MCF 10A (cell line): ENCODE measurements at regions not wholly inside any gene's neighbourhood (a gene's known extent, or its start where the extent isn't known, plus 50 kb on each side); places are given as distances from the start of the nearest gene placed in this dataset.

ENCODE experiments used
- BruUV-seq: library from RNA; stranded (reverse); fragments of 400-500 nt; replicated peaks from 2 replicates; lab custom pipeline; 2021; lab: Mats Ljungman, UMichigan
- CTCF ChIA-PET: fragments of 300-600 bp; sonication (Branson Sonifier 250); formaldehyde crosslinking; extraction: SDS; loops from one replicate; lab custom pipeline; 2021; ENCODE audit warnings: antibody characterized with exemption, inconsistent platforms; lab: Yijun Ruan, JAX
- POLR2A ChIA-PET: fragments of 300-600, 350-650 bp; sonication (Branson Sonifier 250); formaldehyde crosslinking; extraction: SDS; loops from one replicate; lab custom pipeline; 2020; ENCODE audit warnings: antibody characterized with exemption, inconsistent platforms; lab: Yijun Ruan, JAX
- DNase-seq: peaks from one replicate; pipeline ENCODE4 v3.0.0-alpha.2; 2018; ENCODE audit not compliant: unreplicated experiment
- H3K27ac Mint-ChIP-seq: one replicate; pipeline ENCODE4 v1.8.0; 2022; ENCODE audit warnings: mild to moderate bottlenecking, low read depth, mixed read lengths; ENCODE audit not compliant: unreplicated experiment
- H3K27me3 Mint-ChIP-seq: one replicate; pipeline ENCODE4 v1.8.0; 2022; ENCODE audit warnings: mixed read lengths; ENCODE audit not compliant: insufficient read depth, unreplicated experiment
- H3K36me3 Mint-ChIP-seq: one replicate; pipeline ENCODE4 v1.8.0; 2022; ENCODE audit warnings: mild to moderate bottlenecking, moderate library complexity, mixed read lengths; ENCODE audit not compliant: insufficient read depth, unreplicated experiment
- H3K4me1 Mint-ChIP-seq: one replicate; pipeline ENCODE4 v1.8.0; 2022; ENCODE audit warnings: mixed read lengths; ENCODE audit not compliant: insufficient read depth, unreplicated experiment
- H3K4me3 Mint-ChIP-seq: one replicate; pipeline ENCODE4 v1.8.0; 2022; ENCODE audit warnings: mild to moderate bottlenecking, moderate library complexity, mixed read lengths; ENCODE audit not compliant: unreplicated experiment
- H3K9me3 Mint-ChIP-seq: one replicate; pipeline ENCODE4 v1.8.0; 2022; ENCODE audit warnings: mixed read lengths; ENCODE audit not compliant: unreplicated experiment
- intact Hi-C: fragments of 100-400 bp; cut with micrococcal nuclease; formaldehyde crosslinking; loops from 2 replicates; pipeline ENCODE4 v1.14.1; 2022
- TF ChIP-seq, protein P1 (sequence below): fragments of 200-600 bp; IDR thresholded peaks from one replicate; pipeline ENCODE4 v1.8.0; 2022; ENCODE audit warnings: antibody characterized with exemption, mild to moderate bottlenecking; ENCODE audit not compliant: unreplicated experiment

- BruUV-seq, result no TSS peak
- DNase-seq, result no peak
- TF ChIP-seq, protein P1, sequence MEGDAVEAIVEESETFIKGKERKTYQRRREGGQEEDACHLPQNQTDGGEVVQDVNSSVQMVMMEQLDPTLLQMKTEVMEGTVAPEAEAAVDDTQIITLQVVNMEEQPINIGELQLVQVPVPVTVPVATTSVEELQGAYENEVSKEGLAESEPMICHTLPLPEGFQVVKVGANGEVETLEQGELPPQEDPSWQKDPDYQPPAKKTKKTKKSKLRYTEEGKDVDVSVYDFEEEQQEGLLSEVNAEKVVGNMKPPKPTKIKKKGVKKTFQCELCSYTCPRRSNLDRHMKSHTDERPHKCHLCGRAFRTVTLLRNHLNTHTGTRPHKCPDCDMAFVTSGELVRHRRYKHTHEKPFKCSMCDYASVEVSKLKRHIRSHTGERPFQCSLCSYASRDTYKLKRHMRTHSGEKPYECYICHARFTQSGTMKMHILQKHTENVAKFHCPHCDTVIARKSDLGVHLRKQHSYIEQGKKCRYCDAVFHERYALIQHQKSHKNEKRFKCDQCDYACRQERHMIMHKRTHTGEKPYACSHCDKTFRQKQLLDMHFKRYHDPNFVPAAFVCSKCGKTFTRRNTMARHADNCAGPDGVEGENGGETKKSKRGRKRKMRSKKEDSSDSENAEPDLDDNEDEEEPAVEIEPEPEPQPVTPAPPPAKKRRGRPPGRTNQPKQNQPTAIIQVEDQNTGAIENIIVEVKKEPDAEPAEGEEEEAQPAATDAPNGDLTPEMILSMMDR, result no peak
- ChIA-PET POLR2A (no interaction called here), CTCF (no interaction called here)
- no peaks in the 10 kb centered on the region for H3K4me1 Mint-ChIP-seq
- H3K27me3 Mint-ChIP-seq, result peaks cover 63% of the 10 kb centered on the region
- intact Hi-C loops, result no loop called here
- no peaks in the 10 kb centered on the region for H3K9me3 Mint-ChIP-seq
- H3K27ac Mint-ChIP-seq, result no peak overlapping the region
- no peak overlapping the region for H3K4me3 Mint-ChIP-seq
- no peaks in the 10 kb centered on the region for H3K36me3 Mint-ChIP-seq
Measured at GRCh38 chr18:60466677-60467076, 94.1 kb upstream of the MC4R start.

GRCh38 chr18:60469387-60470100 is 97.0 kb upstream of the MC4R start:
- CTCF ChIA-PET, result interaction anchor here (0.6 to 1.5 kb wide), 2 partner anchors 160 to 473 kb away, joined by 4 to 5 read pairs; no protein-coding TSS in a partner anchor
- peaks cover 88% of the 10 kb centered on the region for H3K27me3 Mint-ChIP-seq
- intact Hi-C loops, result no loop called here
- no peaks in the 10 kb centered on the region for H3K4me1 Mint-ChIP-seq
- no TSS peak for BruUV-seq
- H3K4me3 Mint-ChIP-seq, result no peak overlapping the region
- no peak for DNase-seq
- H3K36me3 Mint-ChIP-seq, result no peaks in the 10 kb centered on the region
- POLR2A ChIA-PET, result no interaction called here
- no peak overlapping the region for H3K27ac Mint-ChIP-seq
- no peaks in the 10 kb centered on the region for H3K9me3 Mint-ChIP-seq
- TF ChIP-seq, protein P1, result no peak

GRCh38 chr18:60471652-60472051 is 99.1 kb upstream of the MC4R start:
- Mint-ChIP-seq H3K36me3 (no peaks in the 10 kb centered on the region), H3K27me3 (peaks cover 96% of the 10 kb centered on the region), H3K9me3 (no peaks in the 10 kb centered on the region), H3K4me1 (no peaks in the 10 kb centered on the region), H3K27ac (no peak overlapping the region), H3K4me3 (no peak overlapping the region)
- no peak for DNase-seq
- POLR2A ChIA-PET, result no interaction called here
- BruUV-seq, result no TSS peak
- intact Hi-C loops, result no loop called here
- CTCF ChIA-PET, result no interaction called here
- TF ChIP-seq, protein P1, result no peak

DNA sequence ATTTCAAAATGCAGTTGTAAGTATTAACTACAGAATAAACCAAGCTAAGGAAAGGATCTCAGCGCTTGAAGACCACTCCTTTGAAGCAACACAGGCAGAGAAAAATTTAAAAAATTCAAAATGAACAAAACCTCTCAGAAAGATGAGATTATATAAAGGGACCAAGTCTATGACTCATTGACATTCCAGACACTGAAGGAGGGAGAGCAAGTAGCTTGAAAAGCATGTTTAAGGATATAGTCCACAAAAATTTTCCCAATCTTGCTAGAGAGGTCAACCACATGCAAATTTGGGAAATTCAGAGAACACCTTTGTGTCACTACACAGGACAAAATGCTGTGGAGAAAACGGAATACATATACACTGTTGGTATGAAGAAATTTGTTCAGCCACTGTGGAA is 112.6 kb upstream of the MC4R start:
- Mint-ChIP-seq H3K36me3 (no peaks in the 10 kb centered on the region), H3K4me3 (no peak overlapping the region), H3K9me3 (no peaks in the 10 kb centered on the region), H3K4me1 (no peaks in the 10 kb centered on the region), H3K27ac (no peak overlapping the region), H3K27me3 (peaks cover 91% of the 10 kb centered on the region)
- POLR2A ChIA-PET, result no interaction called here
- no peak for DNase-seq
- CTCF ChIA-PET, result interaction anchor here (0.6 kb wide), 1 partner anchor 788 kb away, joined by 3 read pairs; the partner anchor contains the start of gene CCBE1
- TF ChIP-seq, protein P1, result no peak
- intact Hi-C loops, result no loop called here
- no TSS peak for BruUV-seq
